PC-3 (cell line): ENCODE measurements at regions not wholly inside any gene's neighbourhood (a gene's known extent, or its start where the extent isn't known, plus 50 kb on each side); places are given as distances from the start of the nearest gene placed in this dataset.

Experiments used
- CTCF ChIP-seq: fragments of 300-600 bp; sonication (generic); conservative IDR thresholded peaks from 2 replicates; pipeline ENCODE4 v1.5.1; 2017; ENCODE audit warnings: antibody characterized with exemption, low read depth, mild to moderate bottlenecking, low read length
- EZH2 ChIP-seq: fragments of 300-600 bp; sonication (generic); IDR thresholded peaks from one replicate; pipeline ENCODE4 v1.6.1; 2017; ENCODE audit warnings: antibody characterized with exemption, mild to moderate bottlenecking, low read length; ENCODE audit not compliant: unreplicated experiment
- EZH2phosphoT487 ChIP-seq: fragments of 300-600 bp; sonication (generic); IDR thresholded peaks from 2 replicates; pipeline ENCODE4 v1.6.1; 2018; ENCODE audit warnings: mild to moderate bottlenecking, antibody characterized with exemption, low read length, borderline replicate concordance

- no peak for TF ChIP-seq CTCF
- TF ChIP-seq EZH2, result no peak
- no peak for TF ChIP-seq EZH2phosphoT487
These were observed 121.5 kb upstream of the FHIT start for GRCh38 chr3:61372723-61373122.
